Gastroesophageal sphincter (tissue), 3 donors: ENCODE measurements at regions not wholly inside any gene's neighbourhood (a gene's known extent, or its start where the extent isn't known, plus 50 kb on each side); places are given as distances from the start of the nearest gene placed in this dataset.

Experiments
- POLR2A ChIP-seq, 2 donors: fragments of 450-650 bp; IDR thresholded peaks; one replicate each; pipeline ENCODE4 v1.6.1; 2017; ENCODE audit warnings: antibody characterized with exemption in 2 of 2, mild to moderate bottlenecking in 2 of 2, moderate library complexity in 1 of 2
- POLR2AphosphoS5 ChIP-seq: sonication (generic); formaldehyde crosslinking; IDR thresholded peaks from one replicate; pipeline ENCODE4 v1.6.1; 2017; ENCODE audit warnings: antibody characterized with exemption
- TF ChIP-seq, protein P1 (sequence below), 4 experiments: fragments of 200-600 bp in 2 of 4; fragments of 450-650 bp in 2 of 4; sonication (generic) in 1 of 4; IDR thresholded peaks; one replicate each; pipeline ENCODE4 v1.5.1; 2017 to 2019; ENCODE audit warnings: antibody characterized with exemption in 4 of 4, mild to moderate bottlenecking in 2 of 4, moderate library complexity in 2 of 4

DNA sequence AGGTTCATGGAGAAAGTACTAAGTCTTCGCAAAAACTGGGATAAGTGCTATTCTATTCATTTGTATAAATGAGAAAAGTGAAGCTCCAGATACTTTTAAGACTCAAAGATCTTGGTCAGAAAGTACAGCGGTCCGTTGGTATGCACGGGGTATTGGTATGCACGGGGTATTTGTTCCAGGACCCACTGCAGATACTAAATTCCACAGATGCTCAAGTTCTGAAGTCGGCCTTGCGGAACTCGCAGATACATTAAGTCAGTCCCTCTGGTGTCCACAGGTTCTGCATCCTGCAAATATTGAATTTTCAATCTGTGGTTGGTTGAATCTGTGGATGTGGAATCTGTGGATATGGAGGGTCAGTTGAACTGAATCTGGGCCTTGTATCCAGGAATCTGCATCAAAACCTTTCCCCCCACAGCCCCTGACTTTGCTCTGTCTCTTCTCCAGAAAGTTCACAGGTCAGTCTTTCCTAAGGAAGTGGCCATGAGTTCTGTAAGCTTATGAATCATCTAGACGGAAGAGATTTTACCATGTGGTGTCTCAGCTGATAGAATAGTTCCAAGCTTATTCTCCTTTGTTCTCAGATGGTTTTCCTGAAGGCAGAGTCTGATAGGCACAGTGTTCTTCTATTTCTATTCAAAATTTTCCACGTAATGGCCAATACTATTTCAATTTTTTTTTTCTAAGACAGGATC lies 274.7 kb downstream of the NEDD1 start:
- TF ChIP-seq, protein P1, sequence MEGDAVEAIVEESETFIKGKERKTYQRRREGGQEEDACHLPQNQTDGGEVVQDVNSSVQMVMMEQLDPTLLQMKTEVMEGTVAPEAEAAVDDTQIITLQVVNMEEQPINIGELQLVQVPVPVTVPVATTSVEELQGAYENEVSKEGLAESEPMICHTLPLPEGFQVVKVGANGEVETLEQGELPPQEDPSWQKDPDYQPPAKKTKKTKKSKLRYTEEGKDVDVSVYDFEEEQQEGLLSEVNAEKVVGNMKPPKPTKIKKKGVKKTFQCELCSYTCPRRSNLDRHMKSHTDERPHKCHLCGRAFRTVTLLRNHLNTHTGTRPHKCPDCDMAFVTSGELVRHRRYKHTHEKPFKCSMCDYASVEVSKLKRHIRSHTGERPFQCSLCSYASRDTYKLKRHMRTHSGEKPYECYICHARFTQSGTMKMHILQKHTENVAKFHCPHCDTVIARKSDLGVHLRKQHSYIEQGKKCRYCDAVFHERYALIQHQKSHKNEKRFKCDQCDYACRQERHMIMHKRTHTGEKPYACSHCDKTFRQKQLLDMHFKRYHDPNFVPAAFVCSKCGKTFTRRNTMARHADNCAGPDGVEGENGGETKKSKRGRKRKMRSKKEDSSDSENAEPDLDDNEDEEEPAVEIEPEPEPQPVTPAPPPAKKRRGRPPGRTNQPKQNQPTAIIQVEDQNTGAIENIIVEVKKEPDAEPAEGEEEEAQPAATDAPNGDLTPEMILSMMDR (IDR thresholded peaks at IDR 0.05): no peak
- TF ChIP-seq POLR2AphosphoS5: no peak
- TF ChIP-seq POLR2A (IDR thresholded peaks at IDR 0.05): no peak
